B cell (primary cell): ENCODE measurements at regions not wholly inside any gene's neighbourhood (a gene's known extent, or its start where the extent isn't known, plus 50 kb on each side); places are given as distances from the start of the nearest gene placed in this dataset.
"Not testable (repeated sequence)": the region's sequence is repeated elsewhere in the genome, so short reads cannot be mapped to it uniquely, and the experiment has no call there.

Experiments used
- ATAC-seq: fragments of 200-7000 bp; cut with Tn5 transposase; one replicate; pipeline ENCODE4 v1.10.0; 2021; ENCODE audit warnings: low read depth, mild to moderate bottlenecking, moderate number of reproducible peaks, moderate library complexity
- CTCF ChIA-PET: fragments of 350-600 bp; sonication (Branson Sonifier 250); formaldehyde crosslinking; loops from one replicate; lab custom pipeline; 2021; ENCODE audit warnings: antibody characterized with exemption, inconsistent platforms; lab: Charles Lee
- POLR2A ChIA-PET: fragments of 350-600 bp; sonication (Branson Sonifier 250); formaldehyde crosslinking; loops from one replicate; lab custom pipeline; 2021; ENCODE audit warnings: antibody characterized with exemption; lab: Charles Lee
- DNase-seq: peaks from one replicate; pipeline ENCODE4 v3.0.0; 2013
- H2AFZ ChIP-seq: 2 replicates; pipeline ENCODE4 v1.6.1; 2012; ENCODE audit warnings: mild to moderate bottlenecking, low read depth, low read length; ENCODE audit not compliant: insufficient read depth, poor library complexity, severe bottlenecking
- H3K27ac ChIP-seq, 2 donors: 1 replicate in 1 of 2; 2 replicates in 1 of 2; pipeline ENCODE4 v1.5.1; 2012 to 2013; ENCODE audit warnings: low read length in 2 of 2, mild to moderate bottlenecking in 2 of 2, moderate library complexity in 1 of 2
- H3K27me3 ChIP-seq, 4 experiments: fragments of 200-600 bp in 1 of 4; sonication (generic) in 1 of 4; replicated peaks in 1 of 4; 1 replicate in 2 of 4; 2 replicates in 2 of 4; pipeline versions ENCODE4 v1.6.1 to v1.7.0; 2013 to 2016; ENCODE audit warnings: low read length in 3 of 4, mild to moderate bottlenecking in 2 of 4, mixed read lengths in 1 of 4, moderate library complexity in 1 of 4; ENCODE audit not compliant: insufficient read depth in 4 of 4, control insufficient read depth in 3 of 4; ENCODE audit errors: control extremely low read depth in 1 of 4
- H3K36me3 ChIP-seq, 2 experiments: replicated peaks in 1 of 2; 1 replicate in 1 of 2; 2 replicates in 1 of 2; pipeline versions ENCODE4 v1.6.1 to v1.7.1; 2013; ENCODE audit warnings: low read length in 1 of 2; ENCODE audit not compliant: insufficient read depth in 2 of 2, control insufficient read depth in 1 of 2; ENCODE audit errors: control extremely low read depth in 1 of 2, extremely low read depth in 1 of 2
- H3K4me1 ChIP-seq, 2 donors: fragments of 200-600 bp in 1 of 2; sonication (generic) in 1 of 2; 1 replicate in 1 of 2; 2 replicates in 1 of 2; pipeline versions ENCODE4 v1.5.1 to v1.6.1; 2013 to 2017; ENCODE audit warnings: low read length in 2 of 2; ENCODE audit not compliant: control insufficient read depth in 2 of 2, insufficient read depth in 2 of 2
- H3K4me2 ChIP-seq: replicated peaks from 2 replicates; pipeline ENCODE3; 2012; ENCODE audit warnings: mild to moderate bottlenecking, low read depth, low read length; ENCODE audit not compliant: poor library complexity, severe bottlenecking
- H3K4me3 ChIP-seq, 5 experiments: fragments of 200-600 bp in 1 of 5; sonication (generic) in 1 of 5; 1 replicate in 3 of 5; 2 replicates in 2 of 5; pipeline versions ENCODE4 v1.5.1 to v1.7.0; 2011 to 2016; ENCODE audit warnings: low read length in 4 of 5, mild to moderate bottlenecking in 4 of 5, low read depth in 2 of 5, control low read depth in 1 of 5, moderate library complexity in 1 of 5; ENCODE audit not compliant: insufficient read depth in 1 of 5; ENCODE audit errors: control extremely low read depth in 1 of 5, extremely low read depth in 1 of 5
- H3K79me2 ChIP-seq: fragments of 200-600 bp; sonication (generic); one replicate; pipeline ENCODE4 v1.6.0; 2016; ENCODE audit warnings: low read length; ENCODE audit not compliant: control insufficient read depth, insufficient read depth
- H3K9ac ChIP-seq: fragments of 200-600 bp; sonication (generic); 2 replicates; pipeline ENCODE4 v1.6.1; 2017; ENCODE audit warnings: mild to moderate bottlenecking, low read length, moderate library complexity
- H3K9me3 ChIP-seq, 3 donors: one replicate each; pipeline versions ENCODE4 v1.6.1 to v1.7.1; 2013; ENCODE audit warnings: low read length in 2 of 3; ENCODE audit not compliant: control insufficient read depth in 2 of 3, insufficient read depth in 1 of 3; ENCODE audit errors: control extremely low read depth in 1 of 3
- H4K20me1 ChIP-seq: 2 replicates; pipeline ENCODE4 v1.6.0; 2012; ENCODE audit warnings: mild to moderate bottlenecking, low read length; ENCODE audit not compliant: insufficient read depth, control insufficient read depth, poor library complexity, severe bottlenecking
- H3K27ac Mint-ChIP-seq: one replicate; pipeline ENCODE4 v1.8.0; 2021; ENCODE audit warnings: mixed read lengths
- H3K27me3 Mint-ChIP-seq: one replicate; pipeline ENCODE4 v1.8.0; 2021; ENCODE audit warnings: mixed read lengths
- H3K4me1 Mint-ChIP-seq: one replicate; pipeline ENCODE4 v1.8.0; 2021; ENCODE audit warnings: mixed read lengths
- H3K4me3 Mint-ChIP-seq: one replicate; pipeline ENCODE4 v1.8.0; 2021; ENCODE audit warnings: mixed read lengths
- H3K9me3 Mint-ChIP-seq: one replicate; pipeline ENCODE4 v1.8.0; 2022; ENCODE audit warnings: mixed read lengths; ENCODE audit not compliant: insufficient read depth
- CTCF ChIP-seq: fragments of 200-600 bp; IDR thresholded peaks from one replicate; pipeline ENCODE4 v1.8.0; 2022; ENCODE audit warnings: antibody characterized with exemption, mild to moderate bottlenecking
- EZH2 ChIP-seq: IDR thresholded peaks from 2 replicates; pipeline ENCODE4 v1.6.1; 2012; ENCODE audit warnings: borderline replicate concordance, low read depth, mild to moderate bottlenecking, moderate library complexity, low read length; ENCODE audit not compliant: insufficient read depth, poor library complexity, severe bottlenecking
- WGBS: methylation state at CpG from one replicate; pipeline ENCODE4 v1.1.5; 2013; ENCODE audit warnings: missing lambda C conversion rate; ENCODE audit not compliant: insufficient coverage; 5-methylcytosine and 5-hydroxymethylcytosine counted together
- intact Hi-C: fragments of 100-400 bp; cut with micrococcal nuclease; formaldehyde crosslinking; loops from one replicate; pipeline ENCODE4 v1.10.0; 2022

- H3K4me2 ChIP-seq, H3K27me3 Mint-ChIP-seq, H3K4me3 ChIP-seq, H3K27ac ChIP-seq, DNase-seq, H3K4me1 ChIP-seq, CTCF ChIA-PET, H3K4me1 Mint-ChIP-seq, H3K9ac ChIP-seq, H3K27me3 ChIP-seq, H2AFZ ChIP-seq, H3K27ac Mint-ChIP-seq, ATAC-seq, H3K9me3 ChIP-seq, H3K4me3 Mint-ChIP-seq, H3K79me2 ChIP-seq, H3K9me3 Mint-ChIP-seq, H3K36me3 ChIP-seq, intact Hi-C loops, POLR2A ChIA-PET, H4K20me1 ChIP-seq: not testable (repeated sequence)
- no CpG with 5 or more reads among the region's 1 CpG for WGBS
These were observed 70.2 kb downstream of the ZNF726 start for GRCh38 chr19:23984911-23985310.

GRCh38 chr19:23986623-23987022 lies 71.9 kb downstream of the ZNF726 start:
- Histone ChIP-seq H3K4me1 (no peaks in the 10 kb centered on the region), H3K4me3 (no peak overlapping the region), H3K36me3 (no peaks in the 10 kb centered on the region), H2AFZ (no peak overlapping the region), H3K9ac (no peak overlapping the region), H3K79me2 (no peaks in the 10 kb centered on the region), H3K27ac (no peak overlapping the region), H3K9me3 (peaks cover 0 to 1% (median 0%) of the 10 kb centered on the region in 3 donors), H3K4me2 (no peak overlapping the region), H3K27me3 (no peaks in the 10 kb centered on the region), H4K20me1 (no peaks in the 10 kb centered on the region)
- ChIA-PET CTCF (no interaction called here), POLR2A (no interaction called here)
- H3K27me3 Mint-ChIP-seq = no peaks in the 10 kb centered on the region
- intact Hi-C loops = no loop called here
- no peaks in the 10 kb centered on the region for H3K4me1 Mint-ChIP-seq
- no peak overlapping the region for H3K27ac Mint-ChIP-seq
- TF ChIP-seq EZH2 (no peak), CTCF (no peak)
- DNase-seq = no peak
- no peak for ATAC-seq
- H3K4me3 Mint-ChIP-seq = no peak overlapping the region
- WGBS = no CpG with 5 or more reads among the region's 1 CpG
- no peaks in the 10 kb centered on the region for H3K9me3 Mint-ChIP-seq
